DOHH2 (cell line): ENCODE measurements at regions not wholly inside any gene's neighbourhood (a gene's known extent, or its start where the extent isn't known, plus 50 kb on each side); places are given as distances from the start of the nearest gene placed in this dataset.

Experiments
- EZH2phosphoT487 ChIP-seq: fragments of 200-600 bp; sonication (generic); IDR thresholded peaks from 2 replicates; pipeline ENCODE4 v1.6.1; 2017; ENCODE audit warnings: borderline replicate concordance, mild to moderate bottlenecking, antibody characterized with exemption, low read length, moderate library complexity, mixed read lengths
- TF ChIP-seq, protein P1 (sequence below): fragments of 200-600 bp; sonication (generic); IDR thresholded peaks from one replicate; pipeline ENCODE4 v1.5.1; 2014; ENCODE audit warnings: antibody characterized with exemption, mild to moderate bottlenecking, low read depth, low read length; ENCODE audit not compliant: poor library complexity, severe bottlenecking

DNA sequence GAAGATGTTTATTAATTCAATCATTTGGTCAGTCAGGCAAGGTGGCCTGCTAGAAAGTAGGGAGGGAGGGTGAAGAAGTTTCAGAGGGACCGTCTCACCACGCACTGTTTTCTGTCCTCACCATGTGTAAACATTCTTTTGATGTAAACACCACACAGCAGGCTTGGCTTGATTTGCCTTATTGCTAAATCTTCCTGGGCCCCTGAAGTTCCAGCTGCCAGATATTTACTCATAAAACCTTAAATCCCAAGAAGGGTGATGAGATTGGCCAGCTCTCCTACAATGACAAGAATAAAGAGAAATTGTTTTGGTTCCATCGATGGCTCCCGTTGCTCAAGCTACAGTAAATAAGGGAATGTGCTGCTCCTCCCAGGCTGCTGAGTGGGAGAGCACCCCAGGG lies 198.2 kb upstream of the TMTC4 start:
- TF ChIP-seq, protein P1, sequence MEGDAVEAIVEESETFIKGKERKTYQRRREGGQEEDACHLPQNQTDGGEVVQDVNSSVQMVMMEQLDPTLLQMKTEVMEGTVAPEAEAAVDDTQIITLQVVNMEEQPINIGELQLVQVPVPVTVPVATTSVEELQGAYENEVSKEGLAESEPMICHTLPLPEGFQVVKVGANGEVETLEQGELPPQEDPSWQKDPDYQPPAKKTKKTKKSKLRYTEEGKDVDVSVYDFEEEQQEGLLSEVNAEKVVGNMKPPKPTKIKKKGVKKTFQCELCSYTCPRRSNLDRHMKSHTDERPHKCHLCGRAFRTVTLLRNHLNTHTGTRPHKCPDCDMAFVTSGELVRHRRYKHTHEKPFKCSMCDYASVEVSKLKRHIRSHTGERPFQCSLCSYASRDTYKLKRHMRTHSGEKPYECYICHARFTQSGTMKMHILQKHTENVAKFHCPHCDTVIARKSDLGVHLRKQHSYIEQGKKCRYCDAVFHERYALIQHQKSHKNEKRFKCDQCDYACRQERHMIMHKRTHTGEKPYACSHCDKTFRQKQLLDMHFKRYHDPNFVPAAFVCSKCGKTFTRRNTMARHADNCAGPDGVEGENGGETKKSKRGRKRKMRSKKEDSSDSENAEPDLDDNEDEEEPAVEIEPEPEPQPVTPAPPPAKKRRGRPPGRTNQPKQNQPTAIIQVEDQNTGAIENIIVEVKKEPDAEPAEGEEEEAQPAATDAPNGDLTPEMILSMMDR, result no peak
- no peak for TF ChIP-seq EZH2phosphoT487
